WTC11 (cell line): ENCODE measurements at regions not wholly inside any gene's neighbourhood (a gene's known extent, or its start where the extent isn't known, plus 50 kb on each side); places are given as distances from the start of the nearest gene placed in this dataset.

Experiments used
- ATAC-seq: fragments of 200-7000 bp; cut with Tn5 transposase; 2 replicates; pipeline ENCODE4 v1.10.0; 2021; ENCODE audit warnings: mild to moderate bottlenecking, moderate library complexity
- CTCF ChIA-PET: fragments of 300-600 bp; sonication (Branson Sonifier 250); formaldehyde crosslinking; loops from one replicate; lab custom pipeline; 2021; ENCODE audit warnings: antibody characterized with exemption; lab: Charles Lee
- POLR2A ChIA-PET: fragments of 350-600 bp; sonication (Branson Sonifier 250); formaldehyde crosslinking; loops from one replicate; lab custom pipeline; 2021; ENCODE audit warnings: antibody characterized with exemption; lab: Charles Lee
- DNase-seq: peaks from one replicate; pipeline ENCODE4 v3.0.0; 2021; ENCODE audit warnings: low spot score
- H3K27ac Mint-ChIP-seq: 2 replicates; pipeline ENCODE4 v1.8.0; 2021; ENCODE audit warnings: mixed read lengths
- H3K27me3 Mint-ChIP-seq: 2 replicates; pipeline ENCODE4 v1.8.0; 2021; ENCODE audit warnings: low read depth, mild to moderate bottlenecking, moderate library complexity, mixed read lengths
- H3K36me3 Mint-ChIP-seq: 2 replicates; pipeline ENCODE4 v1.8.0; 2021; ENCODE audit warnings: mixed read lengths
- H3K4me1 Mint-ChIP-seq: 2 replicates; pipeline ENCODE4 v1.8.0; 2022; ENCODE audit warnings: mixed read lengths
- H3K4me3 Mint-ChIP-seq: 2 replicates; pipeline ENCODE4 v1.8.0; 2021; ENCODE audit warnings: mild to moderate bottlenecking, moderate library complexity, mixed read lengths
- H3K9me3 Mint-ChIP-seq: 2 replicates; pipeline ENCODE4 v1.8.0; 2021; ENCODE audit warnings: mixed read lengths
- ATF3 ChIP-seq: sonication (generic); formaldehyde crosslinking; conservative IDR thresholded peaks from 2 replicates; pipeline ENCODE4 v1.8.1; 2022; ENCODE audit warnings: mild to moderate bottlenecking, missing genetic modification reagents
- ATF6 ChIP-seq: sonication (generic); formaldehyde crosslinking; IDR thresholded peaks from 2 replicates; pipeline ENCODE4 v1.8.1; 2023; ENCODE audit warnings: mild to moderate bottlenecking, missing genetic modification reagents
- CBFB ChIP-seq: sonication (generic); formaldehyde crosslinking; IDR thresholded peaks from 2 replicates; pipeline ENCODE4 v1.8.1; 2022; ENCODE audit warnings: mild to moderate bottlenecking, low read depth, missing genetic modification reagents
- E2F5 ChIP-seq: sonication (generic); formaldehyde crosslinking; IDR thresholded peaks from 2 replicates; pipeline ENCODE4 v1.8.1; 2022; ENCODE audit warnings: mild to moderate bottlenecking, moderate library complexity, missing genetic modification reagents
- ELF4 ChIP-seq: sonication (generic); formaldehyde crosslinking; IDR thresholded peaks from 2 replicates; pipeline ENCODE4 v1.8.1; 2022; ENCODE audit warnings: low read depth, mild to moderate bottlenecking, moderate library complexity, missing genetic modification reagents
- GABPB1 ChIP-seq: sonication (generic); formaldehyde crosslinking; IDR thresholded peaks from 2 replicates; pipeline ENCODE4 v1.8.1; 2023; ENCODE audit warnings: mild to moderate bottlenecking, missing genetic modification reagents
- GRHL2 ChIP-seq: fragments of 250-450 bp; sonication (Bioruptor Pico); IDR thresholded peaks from 2 replicates; pipeline ENCODE4 v1.8.0; 2022; ENCODE audit warnings: mild to moderate bottlenecking, moderate library complexity; ENCODE audit not compliant: insufficient replicate concordance, severe bottlenecking
- JAZF1 ChIP-seq: fragments of 250-450 bp; sonication (Bioruptor Pico); IDR thresholded peaks from 2 replicates; pipeline ENCODE4 v1.9.0; 2021; ENCODE audit warnings: moderate library complexity, mild to moderate bottlenecking, inconsistent platforms
- JUN ChIP-seq: sonication (generic); formaldehyde crosslinking; IDR thresholded peaks from 2 replicates; pipeline ENCODE4 v1.8.0; 2023; ENCODE audit warnings: mild to moderate bottlenecking, missing genetic modification reagents
- MXD4 ChIP-seq: fragments of 250-450 bp; sonication (Bioruptor Pico); IDR thresholded peaks from 2 replicates; pipeline ENCODE4 v1.8.0; 2021; ENCODE audit warnings: mild to moderate bottlenecking, moderate library complexity, borderline replicate concordance
- NR1H2 ChIP-seq: sonication (generic); formaldehyde crosslinking; IDR thresholded peaks from 2 replicates; pipeline ENCODE4 v1.9.0; 2021; ENCODE audit warnings: mild to moderate bottlenecking, moderate library complexity, missing genetic modification reagents
- OVOL2 ChIP-seq: fragments of 250-450 bp; sonication (Bioruptor Pico); IDR thresholded peaks from 2 replicates; pipeline ENCODE4 v1.9.0; 2021; ENCODE audit warnings: mild to moderate bottlenecking, borderline replicate concordance
- PRDM15 ChIP-seq: sonication (generic); formaldehyde crosslinking; IDR thresholded peaks from 2 replicates; pipeline ENCODE4 v1.8.0; 2022; ENCODE audit warnings: missing genetic modification reagents
- SMAD4 ChIP-seq: sonication (generic); formaldehyde crosslinking; IDR thresholded peaks from 2 replicates; pipeline ENCODE4 v1.8.0; 2022; ENCODE audit warnings: mild to moderate bottlenecking, missing genetic modification reagents
- SP1 ChIP-seq: sonication (generic); formaldehyde crosslinking; conservative IDR thresholded peaks from 2 replicates; pipeline ENCODE4 v1.8.1; 2022; ENCODE audit warnings: missing genetic modification reagents
- TEAD1 ChIP-seq: sonication (generic); formaldehyde crosslinking; IDR thresholded peaks from 2 replicates; pipeline ENCODE4 v1.8.0; 2022; ENCODE audit warnings: mild to moderate bottlenecking, missing genetic modification reagents
- TEAD4 ChIP-seq: sonication (generic); formaldehyde crosslinking; IDR thresholded peaks from 2 replicates; pipeline ENCODE4 v1.8.0; 2022; ENCODE audit warnings: mild to moderate bottlenecking, missing genetic modification reagents
- USF1 ChIP-seq: sonication (generic); formaldehyde crosslinking; IDR thresholded peaks from 2 replicates; pipeline ENCODE4 v1.8.0; 2022; ENCODE audit warnings: mild to moderate bottlenecking, missing genetic modification reagents
- ZNF671 ChIP-seq: fragments of 250-450 bp; sonication (Bioruptor Pico); IDR thresholded peaks from 2 replicates; pipeline ENCODE4 v1.8.0; 2021; ENCODE audit warnings: mild to moderate bottlenecking
- TF ChIP-seq, protein P1 (sequence below): sonication (generic); formaldehyde crosslinking; IDR thresholded peaks from 2 replicates; pipeline ENCODE4 v1.8.1; 2023; ENCODE audit warnings: mild to moderate bottlenecking, moderate library complexity, missing genetic modification reagents
- TF ChIP-seq, protein P2 (sequence below): sonication (generic); formaldehyde crosslinking; IDR thresholded peaks from 2 replicates; pipeline ENCODE4 v1.8.1; 2023; ENCODE audit warnings: mild to moderate bottlenecking, missing genetic modification reagents, moderate library complexity
- TF ChIP-seq, protein P3 (sequence below): sonication (generic); formaldehyde crosslinking; IDR thresholded peaks from 2 replicates; pipeline ENCODE4 v1.8.1; 2023; ENCODE audit warnings: mild to moderate bottlenecking, missing genetic modification reagents, moderate library complexity
- TF ChIP-seq, protein P4 (sequence below): sonication (generic); formaldehyde crosslinking; IDR thresholded peaks from 2 replicates; pipeline ENCODE4 v1.8.1; 2023; ENCODE audit warnings: mild to moderate bottlenecking, missing genetic modification reagents

DNA sequence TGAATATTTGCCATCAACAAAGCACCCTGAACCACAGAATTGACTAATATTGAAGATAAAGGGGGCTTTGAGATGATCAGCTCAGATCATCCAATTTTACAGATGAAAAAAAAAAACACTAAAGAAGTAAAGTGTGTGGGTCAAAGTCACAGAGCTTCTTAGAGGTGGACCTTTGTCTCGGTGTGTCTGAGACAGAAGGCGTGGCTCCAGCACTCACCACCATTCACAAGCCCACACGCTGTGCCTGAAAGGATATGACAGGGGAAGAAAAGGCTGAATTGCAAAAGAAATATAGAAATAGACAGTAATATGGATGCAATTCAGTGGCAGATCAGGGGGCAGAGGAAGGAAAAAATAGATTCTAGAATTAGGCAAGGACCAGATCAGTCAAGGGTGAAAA is 114.9 kb upstream of the PLXNA4 start (continued):
- no peak for TF ChIP-seq SMAD4 (CRISPR knock-in tag)
- no peak for TF ChIP-seq NR1H2
- TF ChIP-seq, protein P1, sequence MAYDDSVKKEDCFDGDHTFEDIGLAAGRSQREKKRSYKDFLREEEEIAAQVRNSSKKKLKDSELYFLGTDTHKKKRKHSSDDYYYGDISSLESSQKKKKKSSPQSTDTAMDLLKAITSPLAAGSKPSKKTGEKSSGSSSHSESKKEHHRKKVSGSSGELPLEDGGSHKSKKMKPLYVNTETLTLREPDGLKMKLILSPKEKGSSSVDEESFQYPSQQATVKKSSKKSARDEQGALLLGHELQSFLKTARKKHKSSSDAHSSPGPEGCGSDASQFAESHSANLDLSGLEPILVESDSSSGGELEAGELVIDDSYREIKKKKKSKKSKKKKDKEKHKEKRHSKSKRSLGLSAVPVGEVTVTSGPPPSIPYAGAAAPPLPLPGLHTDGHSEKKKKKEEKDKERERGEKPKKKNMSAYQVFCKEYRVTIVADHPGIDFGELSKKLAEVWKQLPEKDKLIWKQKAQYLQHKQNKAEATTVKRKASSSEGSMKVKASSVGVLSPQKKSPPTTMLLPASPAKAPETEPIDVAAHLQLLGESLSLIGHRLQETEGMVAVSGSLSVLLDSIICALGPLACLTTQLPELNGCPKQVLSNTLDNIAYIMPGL (CRISPR knock-in tag), result no peak
- TF ChIP-seq GRHL2 (CRISPR knock-in tag), result no peak
- TF ChIP-seq E2F5 (CRISPR knock-in tag), result no peak
- TF ChIP-seq, protein P2, sequence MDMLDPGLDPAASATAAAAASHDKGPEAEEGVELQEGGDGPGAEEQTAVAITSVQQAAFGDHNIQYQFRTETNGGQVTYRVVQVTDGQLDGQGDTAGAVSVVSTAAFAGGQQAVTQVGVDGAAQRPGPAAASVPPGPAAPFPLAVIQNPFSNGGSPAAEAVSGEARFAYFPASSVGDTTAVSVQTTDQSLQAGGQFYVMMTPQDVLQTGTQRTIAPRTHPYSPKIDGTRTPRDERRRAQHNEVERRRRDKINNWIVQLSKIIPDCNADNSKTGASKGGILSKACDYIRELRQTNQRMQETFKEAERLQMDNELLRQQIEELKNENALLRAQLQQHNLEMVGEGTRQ (CRISPR knock-in tag), result no peak
- TF ChIP-seq ZNF671, result no peak

DNA sequence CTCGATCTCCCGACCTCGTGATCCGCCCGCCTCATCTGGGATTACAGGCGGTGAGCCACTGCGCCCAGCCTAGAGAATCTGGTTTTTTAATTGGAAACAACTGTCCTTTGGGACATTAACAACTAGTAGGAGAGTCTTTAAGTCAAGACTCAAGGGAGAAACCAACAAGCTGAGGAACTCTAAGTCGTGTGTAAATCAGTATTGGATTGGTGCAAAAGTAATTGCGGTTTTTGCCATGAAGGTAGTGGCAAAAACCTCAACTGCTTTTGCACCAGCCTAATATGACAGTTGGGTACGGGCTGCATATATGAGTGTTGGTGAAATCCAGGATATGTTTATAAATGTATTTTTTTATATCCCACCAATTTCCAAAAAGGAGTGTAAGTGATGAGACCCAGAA is 113.9 kb upstream of the PLXNA4 start:
- Mint-ChIP-seq H3K27me3 (peaks cover 3% of the 10 kb centered on the region), H3K4me3 (no peak overlapping the region), H3K4me1 (peaks cover 34% of the 10 kb centered on the region), H3K27ac (no peak overlapping the region), H3K36me3 (peaks cover 14% of the 10 kb centered on the region), H3K9me3 (peaks cover 11% of the 10 kb centered on the region)
- ChIA-PET CTCF (no interaction called here), POLR2A (no interaction called here)
- ATAC-seq (no peak), DNase-seq (no peak)
- TF ChIP-seq ZNF671 (no peak), CBFB (CRISPR knock-in tag) (no peak), NR1H2 (no peak), USF1 (CRISPR knock-in tag) (no peak), TEAD1 (CRISPR knock-in tag) (no peak), E2F5 (CRISPR knock-in tag) (no peak), OVOL2 (CRISPR knock-in tag) (no peak), TEAD4 (no peak), SP1 (CRISPR knock-in tag) (no peak), PRDM15 (CRISPR knock-in tag) (no peak), ATF6 (CRISPR knock-in tag) (no peak), GABPB1 (CRISPR knock-in tag) (no peak), ELF4 (CRISPR knock-in tag) (no peak), ATF3 (CRISPR knock-in tag) (no peak), JAZF1 (CRISPR knock-in tag) (no peak), JUN (CRISPR knock-in tag) (no peak), MXD4 (no peak)
- TF ChIP-seq, protein P3, sequence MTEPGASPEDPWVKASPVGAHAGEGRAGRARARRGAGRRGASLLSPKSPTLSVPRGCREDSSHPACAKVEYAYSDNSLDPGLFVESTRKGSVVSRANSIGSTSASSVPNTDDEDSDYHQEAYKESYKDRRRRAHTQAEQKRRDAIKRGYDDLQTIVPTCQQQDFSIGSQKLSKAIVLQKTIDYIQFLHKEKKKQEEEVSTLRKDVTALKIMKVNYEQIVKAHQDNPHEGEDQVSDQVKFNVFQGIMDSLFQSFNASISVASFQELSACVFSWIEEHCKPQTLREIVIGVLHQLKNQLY (CRISPR knock-in tag), result no peak
- TF ChIP-seq, protein P4, sequence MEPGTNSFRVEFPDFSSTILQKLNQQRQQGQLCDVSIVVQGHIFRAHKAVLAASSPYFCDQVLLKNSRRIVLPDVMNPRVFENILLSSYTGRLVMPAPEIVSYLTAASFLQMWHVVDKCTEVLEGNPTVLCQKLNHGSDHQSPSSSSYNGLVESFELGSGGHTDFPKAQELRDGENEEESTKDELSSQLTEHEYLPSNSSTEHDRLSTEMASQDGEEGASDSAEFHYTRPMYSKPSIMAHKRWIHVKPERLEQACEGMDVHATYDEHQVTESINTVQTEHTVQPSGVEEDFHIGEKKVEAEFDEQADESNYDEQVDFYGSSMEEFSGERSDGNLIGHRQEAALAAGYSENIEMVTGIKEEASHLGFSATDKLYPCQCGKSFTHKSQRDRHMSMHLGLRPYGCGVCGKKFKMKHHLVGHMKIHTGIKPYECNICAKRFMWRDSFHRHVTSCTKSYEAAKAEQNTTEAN (CRISPR knock-in tag), result no peak
